KOPT-K1 (cell line): ENCODE measurements at regions not wholly inside any gene's neighbourhood (a gene's known extent, or its start where the extent isn't known, plus 50 kb on each side); places are given as distances from the start of the nearest gene placed in this dataset.
A peak's percentile ranks its signal among the peaks of the same experiment; 100 is the strongest.

Experiments used
- H3K27ac ChIP-seq: fragments of 200-600 bp; sonication (generic); 2 replicates; pipeline ENCODE4 v1.5.1; 2016; ENCODE audit warnings: antibody characterized with exemption, mild to moderate bottlenecking, low read depth, low read length; ENCODE audit not compliant: poor library complexity, severe bottlenecking
- H3K36me3 ChIP-seq: fragments of 200-600 bp; sonication (generic); 2 replicates; pipeline ENCODE4 v1.5.1; 2017; ENCODE audit warnings: antibody characterized with exemption, mild to moderate bottlenecking, low read length, moderate library complexity; ENCODE audit not compliant: insufficient read depth
- H3K9me3 ChIP-seq: fragments of 200-600 bp; sonication (generic); 2 replicates; pipeline ENCODE4 v1.5.1; 2017; ENCODE audit warnings: antibody characterized with exemption, low read length, mild to moderate bottlenecking; ENCODE audit not compliant: insufficient read depth, poor library complexity, severe bottlenecking

GRCh38 chr7:132685277-132685676 is 109.0 kb upstream of the PLXNA4 start:
- H3K36me3 ChIP-seq, result no peaks in the 10 kb centered on the region
- peaks cover 14% of the 10 kb centered on the region for H3K9me3 ChIP-seq
- H3K27ac ChIP-seq, result no peak overlapping the region

GRCh38 chr7:132683896-132684690 is 107.8 kb upstream of the PLXNA4 start:
- H3K36me3 ChIP-seq, result no peaks in the 10 kb centered on the region
- peaks cover 14% of the 10 kb centered on the region for H3K9me3 ChIP-seq
- no peak overlapping the region for H3K27ac ChIP-seq

GRCh38 chr7:132681951-132682350 is 105.7 kb upstream of the PLXNA4 start:
- Histone ChIP-seq H3K9me3 (peaks cover 14% of the 10 kb centered on the region), H3K27ac (no peak overlapping the region), H3K36me3 (no peaks in the 10 kb centered on the region)

- Histone ChIP-seq H3K9me3 (peaks cover 5% of the 10 kb centered on the region), H3K36me3 (no peaks in the 10 kb centered on the region), H3K27ac (no peak overlapping the region)
Measured at GRCh38 chr7:132680590-132680989, 104.3 kb upstream of the PLXNA4 start.

GRCh38 chr7:132678656-132679055 is 102.4 kb upstream of the PLXNA4 start:
- Histone ChIP-seq H3K9me3 (no peaks in the 10 kb centered on the region), H3K36me3 (no peaks in the 10 kb centered on the region), H3K27ac (no peak overlapping the region)

GRCh38 chr7:132677918-132678317 is 101.6 kb upstream of the PLXNA4 start:
- H3K36me3 ChIP-seq, result no peaks in the 10 kb centered on the region
- no peak overlapping the region for H3K27ac ChIP-seq
- H3K9me3 ChIP-seq, result no peaks in the 10 kb centered on the region

DNA sequence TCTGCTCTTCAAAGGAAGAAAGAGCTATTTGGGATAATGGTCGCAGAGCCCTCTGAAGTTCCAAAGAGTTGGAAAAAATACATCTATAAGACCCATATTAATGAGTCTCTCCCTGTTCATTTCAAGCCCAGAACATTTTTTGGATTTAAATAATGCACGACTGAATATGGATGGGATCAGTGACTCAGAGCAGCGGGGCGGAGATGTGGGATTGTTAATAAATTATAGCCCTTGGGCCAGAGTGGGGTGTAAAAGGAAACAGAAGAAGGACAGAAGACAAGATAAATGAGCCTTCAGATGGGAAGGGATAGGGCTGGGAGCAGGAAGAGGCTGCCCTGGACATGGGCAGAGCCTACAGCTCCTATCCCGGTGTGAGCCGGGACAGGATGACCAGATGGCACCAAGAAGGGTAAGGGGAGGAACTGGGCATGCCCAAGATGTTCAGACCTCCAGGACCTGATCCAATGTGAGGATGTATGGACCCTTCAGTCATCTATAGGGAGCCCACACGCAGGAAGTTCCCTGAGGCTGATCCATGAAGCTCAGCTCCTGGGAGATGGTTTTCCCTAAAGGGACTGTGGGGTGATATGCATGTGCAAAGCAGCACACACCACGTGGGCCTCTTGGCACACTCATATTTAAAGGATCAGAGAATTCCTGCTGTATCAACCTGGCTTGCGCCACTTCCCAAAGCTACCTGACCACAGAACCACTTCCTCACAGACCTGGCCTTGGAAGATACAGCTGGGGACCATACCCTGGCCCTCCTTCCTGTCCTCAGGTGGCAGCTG is 96.1 kb upstream of the PLXNA4 start:
- Histone ChIP-seq H3K27ac (no peak overlapping the region), H3K9me3 (no peaks in the 10 kb centered on the region), H3K36me3 (no peaks in the 10 kb centered on the region)

DNA sequence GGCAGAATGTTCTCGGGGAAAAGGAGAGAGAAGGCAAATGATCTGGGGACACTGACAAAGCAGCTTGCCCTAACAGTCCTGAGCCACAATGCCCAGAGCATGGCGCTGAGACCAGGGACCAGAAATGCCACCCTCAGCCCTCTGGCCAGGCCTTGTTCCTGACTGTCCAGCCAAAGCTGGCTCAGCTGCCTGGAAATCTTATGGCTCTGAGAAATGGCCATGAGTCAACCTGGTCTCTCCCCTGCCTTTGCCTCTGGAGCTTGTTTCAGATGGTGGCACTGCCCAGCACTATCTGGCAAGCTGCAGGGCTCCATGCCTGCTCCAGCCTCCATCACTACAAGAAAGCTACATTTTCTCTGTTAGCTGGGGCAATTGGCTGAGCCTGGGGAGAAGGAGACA is 90.5 kb upstream of the PLXNA4 start:
- peak overlapping the region; percentile 54 for H3K27ac ChIP-seq
- peaks cover 5% of the 10 kb centered on the region for H3K9me3 ChIP-seq
- no peaks in the 10 kb centered on the region for H3K36me3 ChIP-seq

- H3K27ac ChIP-seq, result peak overlapping the region; percentile 54
- no peaks in the 10 kb centered on the region for H3K36me3 ChIP-seq
- H3K9me3 ChIP-seq, result peaks cover 5% of the 10 kb centered on the region
Measured at GRCh38 chr7:132666071-132666773, 90.0 kb upstream of the PLXNA4 start.

- H3K36me3 ChIP-seq, result no peaks in the 10 kb centered on the region
- H3K27ac ChIP-seq, result peak overlapping the region; percentile 91
- H3K9me3 ChIP-seq, result peaks cover 12% of the 10 kb centered on the region
Measured at GRCh38 chr7:132656846-132657776, 80.8 kb upstream of the PLXNA4 start.

DNA sequence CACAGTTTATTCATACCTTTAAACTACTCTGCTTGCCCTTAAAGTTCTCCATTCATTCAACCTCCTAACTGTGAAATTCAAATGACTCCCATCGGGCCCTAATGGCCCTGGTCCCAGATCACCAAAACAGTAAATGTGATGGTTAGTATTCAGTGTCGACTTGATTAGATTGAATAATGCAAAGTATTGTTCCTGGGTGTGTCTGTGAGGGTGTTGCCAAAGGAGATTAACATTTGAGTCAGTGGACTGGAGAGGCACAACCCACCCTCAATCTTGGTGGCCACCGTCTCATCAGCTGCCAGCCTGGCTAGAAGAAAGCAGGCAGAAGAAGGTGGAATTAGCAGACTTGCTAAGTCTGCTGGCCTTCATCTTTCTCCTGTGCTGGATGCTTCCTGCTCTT is 80.1 kb upstream of the PLXNA4 start:
- no peaks in the 10 kb centered on the region for H3K36me3 ChIP-seq
- peak overlapping the region; percentile 91 for H3K27ac ChIP-seq
- peaks cover 16% of the 10 kb centered on the region for H3K9me3 ChIP-seq

DNA sequence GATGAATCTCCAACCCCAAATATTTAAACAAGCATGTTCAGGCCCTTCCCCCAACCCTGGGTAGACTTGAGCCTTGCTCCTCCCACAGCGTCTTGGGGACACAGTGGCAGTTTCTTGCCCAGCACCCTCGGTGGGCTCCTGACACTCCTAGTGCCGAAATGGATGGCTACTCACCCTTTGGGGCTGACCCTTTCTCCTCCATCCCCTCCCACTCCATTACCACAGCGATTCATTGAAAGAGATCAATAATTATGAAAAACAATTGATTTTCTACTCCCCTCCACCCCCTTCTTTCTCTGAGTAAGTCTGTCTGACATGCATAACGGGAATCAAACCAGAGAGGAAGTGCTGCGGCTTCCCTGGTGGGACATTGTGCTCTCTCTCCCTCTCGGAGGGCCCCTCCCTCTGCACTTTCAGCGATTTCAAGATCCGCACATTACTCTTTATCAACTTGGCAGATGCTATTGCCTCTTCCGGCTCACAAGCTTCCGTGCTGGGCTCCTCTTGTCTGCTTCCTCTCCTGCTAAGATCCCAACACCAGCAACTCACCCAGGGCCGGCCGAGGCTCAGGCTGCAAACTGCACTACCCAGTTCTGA is 79.0 kb upstream of the PLXNA4 start:
- Histone ChIP-seq H3K9me3 (peaks cover 16% of the 10 kb centered on the region), H3K27ac (peak overlapping the region; percentile 91), H3K36me3 (no peaks in the 10 kb centered on the region)

- H3K27ac ChIP-seq, result peak overlapping the region; percentile 91
Measured at GRCh38 chr7:132654150-132654549, 77.9 kb upstream of the PLXNA4 start.

DNA sequence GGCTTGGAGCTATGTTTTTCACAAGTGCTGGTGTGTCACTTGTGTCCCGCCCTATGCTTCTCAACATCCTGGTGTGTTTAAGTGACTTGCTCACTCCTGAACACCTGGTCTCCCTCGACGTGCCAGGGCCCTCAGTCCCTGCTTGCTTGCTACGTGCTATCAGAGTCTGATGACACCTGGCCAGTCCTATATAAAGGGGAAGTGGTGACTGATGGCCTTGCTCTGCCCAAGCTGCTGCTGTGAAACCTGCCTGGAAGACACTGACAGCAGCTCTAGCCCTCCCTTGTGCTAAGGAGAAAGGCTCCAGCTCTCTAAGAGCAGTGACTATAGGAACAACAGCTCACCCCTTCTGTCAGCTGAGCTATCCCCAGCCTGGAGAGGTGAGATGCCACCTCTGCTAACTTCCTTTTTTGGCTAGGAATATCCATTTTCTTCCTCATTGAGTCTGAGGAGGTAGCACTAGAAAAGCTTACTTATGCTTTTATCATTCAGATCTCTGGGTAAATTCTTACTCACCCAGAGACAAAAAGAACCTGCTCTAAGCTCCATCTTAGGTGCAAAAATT is 77.2 kb upstream of the PLXNA4 start:
- Histone ChIP-seq H3K27ac (peak overlapping the region; percentile 91), H3K9me3 (peaks cover 16% of the 10 kb centered on the region), H3K36me3 (no peaks in the 10 kb centered on the region)

More at GRCh38 chr7:132654150-132654549, 77.9 kb upstream of the PLXNA4 start:
- Histone ChIP-seq H3K36me3 (no peaks in the 10 kb centered on the region), H3K9me3 (peaks cover 16% of the 10 kb centered on the region)
